PFSK-1 (cell line): ENCODE measurements at regions not wholly inside any gene's neighbourhood (a gene's known extent, or its start where the extent isn't known, plus 50 kb on each side); places are given as distances from the start of the nearest gene placed in this dataset.

ENCODE experiments used
- FOXP2 ChIP-seq: optimal IDR thresholded peaks from 2 replicates; pipeline ENCODE3; 2011; ENCODE audit warnings: borderline replicate concordance, control low read depth, inconsistent platforms; ENCODE audit not compliant: insufficient read depth; ENCODE audit errors: extremely low read length, extremely low read depth
- POLR2AphosphoS5 ChIP-seq: IDR thresholded peaks from 2 replicates; pipeline ENCODE4 v1.6.1; 2012; ENCODE audit warnings: low read depth, mild to moderate bottlenecking, control low read depth, low read length, moderate library complexity
- REST ChIP-seq, 2 experiments: IDR thresholded peaks; 2 replicates each; pipeline versions ENCODE4 v1.6.1 to v1.8.0; 2011 to 2012; ENCODE audit warnings: low read depth in 2 of 2, low read length in 2 of 2, control low read depth in 1 of 2, inconsistent platforms in 1 of 2, mild to moderate bottlenecking in 1 of 2, moderate library complexity in 1 of 2; ENCODE audit not compliant: insufficient read depth in 1 of 2
- SIN3A ChIP-seq: IDR thresholded peaks from 2 replicates; pipeline ENCODE4 v1.6.1; 2012; ENCODE audit warnings: mild to moderate bottlenecking, low read length, moderate library complexity, borderline replicate concordance; ENCODE audit not compliant: insufficient read depth
- TAF1 ChIP-seq: IDR thresholded peaks from 2 replicates; pipeline ENCODE4 v1.6.1; 2012; ENCODE audit warnings: low read length, control low read depth, borderline replicate concordance; ENCODE audit not compliant: insufficient read depth

GRCh38 chr4:180189666-180190065 is 2053.5 kb upstream of the TENM3 start:
- no peak for TF ChIP-seq TAF1
- TF ChIP-seq REST (IDR thresholded peaks at IDR 0.05; ENCODE audit: insufficient read depth in 1 of 2, low read depth in 2 of 2, low read length in 2 of 2) = no peak
- no peak for TF ChIP-seq SIN3A
- no peak for TF ChIP-seq FOXP2
- no peak for TF ChIP-seq POLR2AphosphoS5

GRCh38 chr4:180190382-180190781 is 2052.8 kb upstream of the TENM3 start:
- TF ChIP-seq REST (IDR thresholded peaks at IDR 0.05; ENCODE audit: insufficient read depth in 1 of 2, low read depth in 2 of 2, low read length in 2 of 2) (no peak), TAF1 (no peak), POLR2AphosphoS5 (no peak), FOXP2 (no peak), SIN3A (no peak)

- TF ChIP-seq POLR2AphosphoS5 (no peak), FOXP2 (no peak), TAF1 (no peak), SIN3A (no peak), REST (IDR thresholded peaks at IDR 0.05; ENCODE audit: insufficient read depth in 1 of 2, low read depth in 2 of 2, low read length in 2 of 2) (no peak)
Measured at GRCh38 chr4:180197471-180197870, 2045.7 kb upstream of the TENM3 start.

- no peak for TF ChIP-seq REST (IDR thresholded peaks at IDR 0.05; ENCODE audit: insufficient read depth in 1 of 2, low read depth in 2 of 2, low read length in 2 of 2)
- no peak for TF ChIP-seq TAF1
- TF ChIP-seq FOXP2 = no peak
- TF ChIP-seq SIN3A = no peak
- TF ChIP-seq POLR2AphosphoS5 = no peak
Measured at GRCh38 chr4:180203349-180203748, 2039.9 kb upstream of the TENM3 start.

GRCh38 chr4:180205276-180205675 is 2037.9 kb upstream of the TENM3 start:
- no peak for TF ChIP-seq FOXP2
- no peak for TF ChIP-seq TAF1
- no peak for TF ChIP-seq SIN3A
- no peak for TF ChIP-seq POLR2AphosphoS5
- no peak for TF ChIP-seq REST (IDR thresholded peaks at IDR 0.05; ENCODE audit: insufficient read depth in 1 of 2, low read depth in 2 of 2, low read length in 2 of 2)
